Cerebellar cortex (tissue), 1 donor: ENCODE measurements at regions not wholly inside any gene's neighbourhood (a gene's known extent, or its start where the extent isn't known, plus 50 kb on each side); places are given as distances from the start of the nearest gene placed in this dataset.

Source experiments
- DNase-seq: peaks from one replicate; pipeline ENCODE4 v3.0.0-alpha.2; 2015; ENCODE audit warnings: low spot score

GRCh38 chr5:103463261-103463660 lies 99.3 kb downstream of the NUDT12 start:
- no peak for DNase-seq

- DNase-seq: no peak
These were observed 101.3 kb downstream of the NUDT12 start for GRCh38 chr5:103461243-103461642.

GRCh38 chr5:103458497-103459040 lies 104.0 kb downstream of the NUDT12 start:
- no peak for DNase-seq

GRCh38 chr5:103456476-103456875 lies 106.1 kb downstream of the NUDT12 start:
- DNase-seq: no peak

GRCh38 chr5:103455796-103456195 lies 106.8 kb downstream of the NUDT12 start:
- DNase-seq: no peak

DNA sequence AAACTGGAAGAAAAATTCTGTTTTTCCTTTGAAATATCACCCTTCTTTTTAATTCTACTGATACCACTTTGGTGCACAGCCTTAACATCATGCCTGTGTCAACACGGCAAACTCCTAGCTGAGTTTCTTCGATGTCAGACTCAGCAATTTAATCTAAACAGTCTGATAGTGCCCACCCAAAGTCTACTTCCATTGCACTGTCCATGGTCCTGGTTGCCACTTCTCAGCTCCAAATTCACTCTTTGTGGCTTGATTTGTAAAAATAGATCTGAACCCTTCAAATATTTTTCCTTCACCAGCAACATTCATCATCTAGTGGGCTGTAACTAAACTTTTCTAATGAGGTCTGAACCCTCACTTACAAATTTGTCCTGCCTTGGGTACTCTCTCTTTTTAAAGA lies 107.8 kb downstream of the NUDT12 start:
- no peak for DNase-seq

- no peak for DNase-seq
These were observed 109.9 kb downstream of the NUDT12 start for GRCh38 chr5:103452666-103453065.

GRCh38 chr5:103452089-103452488 lies 110.5 kb downstream of the NUDT12 start:
- no peak for DNase-seq

DNA sequence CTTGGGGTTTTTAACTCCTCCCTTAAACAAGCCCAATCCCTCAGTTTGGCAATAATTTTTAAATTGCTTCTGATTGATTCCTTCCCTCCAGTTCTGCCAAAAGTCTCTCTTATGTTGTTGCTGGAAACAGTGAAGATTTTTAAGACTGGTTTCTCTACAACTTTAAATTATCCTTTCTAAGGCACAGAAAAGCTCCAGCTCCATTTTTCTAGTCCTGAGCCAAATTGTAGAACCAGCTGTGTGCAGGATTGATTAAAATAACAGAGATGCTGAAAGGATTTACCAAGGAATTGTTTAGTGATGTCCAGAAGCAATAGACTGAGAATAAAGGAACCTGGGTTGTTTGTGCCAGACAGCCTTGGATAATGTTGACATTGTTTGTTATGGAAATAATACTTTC lies 111.3 kb downstream of the NUDT12 start:
- no peak for DNase-seq

GRCh38 chr5:103450333-103451061 lies 112.1 kb downstream of the NUDT12 start:
- no peak for DNase-seq

DNA sequence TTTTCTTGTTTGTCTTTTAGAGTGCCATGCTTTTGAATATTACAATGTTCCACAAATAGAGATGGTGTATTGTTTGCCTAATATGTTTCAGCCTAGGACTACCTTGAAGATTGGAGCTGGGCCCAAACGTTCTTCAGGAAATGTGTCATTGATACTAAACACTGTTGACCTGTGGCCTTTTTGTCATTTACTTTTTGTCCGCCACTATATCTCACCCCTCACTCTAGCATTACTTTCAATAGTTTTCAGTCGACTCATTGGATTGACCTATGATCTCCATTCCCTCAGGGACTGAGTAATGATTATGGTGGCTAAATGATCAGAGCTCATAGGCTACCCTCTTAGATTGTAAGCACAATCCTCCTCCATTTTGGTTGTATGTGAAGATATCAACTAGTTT lies 115.8 kb downstream of the NUDT12 start:
- DNase-seq: no peak

GRCh38 chr5:103445426-103446035 lies 117.1 kb downstream of the NUDT12 start:
- no peak for DNase-seq

- no peak for DNase-seq
These were observed 118.1 kb downstream of the NUDT12 start for GRCh38 chr5:103444333-103445038.

- DNase-seq: no peak
These were observed 119.8 kb downstream of the NUDT12 start for GRCh38 chr5:103442750-103443149.

DNA sequence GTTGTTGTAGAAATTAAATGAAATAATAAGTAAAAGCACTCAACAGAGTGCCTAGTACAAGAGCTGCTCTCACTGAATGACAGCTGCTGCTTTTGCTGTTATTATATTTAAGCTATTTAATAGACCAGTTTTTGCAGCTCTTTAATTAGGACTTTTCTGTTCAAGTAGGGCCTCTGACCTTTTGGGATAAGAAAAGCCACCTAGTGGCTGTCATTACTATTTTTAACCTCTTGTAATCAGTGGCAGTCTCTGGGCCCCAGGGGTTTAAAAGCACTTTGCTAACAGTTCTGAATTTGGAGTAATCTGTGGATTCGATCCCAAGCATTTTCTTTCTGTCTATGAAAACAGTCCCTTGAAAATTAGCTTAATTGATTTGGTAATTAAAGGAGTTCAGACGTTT lies 121.1 kb downstream of the NUDT12 start:
- no peak for DNase-seq

DNA sequence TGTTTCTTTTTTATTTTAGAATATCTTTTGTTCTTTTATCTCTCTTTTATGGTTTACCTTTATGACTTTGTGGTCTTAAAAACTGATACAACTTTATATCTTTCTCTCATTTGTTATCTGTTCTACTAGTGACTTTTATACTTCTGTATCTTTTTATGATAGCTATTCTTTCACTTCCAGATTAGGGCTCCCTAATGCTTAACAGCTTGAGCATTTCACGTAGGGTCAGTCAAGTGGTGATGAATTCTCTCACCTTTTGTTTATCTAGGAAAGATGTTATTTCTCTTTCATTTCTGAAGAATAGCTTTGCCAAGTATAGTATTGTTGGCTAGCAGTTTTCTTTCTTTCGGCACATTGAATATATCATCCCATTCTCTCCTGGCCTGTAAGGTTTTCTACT lies 123.6 kb downstream of the NUDT12 start:
- DNase-seq: no peak

- no peak for DNase-seq
These were observed 125.9 kb downstream of the NUDT12 start for GRCh38 chr5:103436656-103437055.

DNA sequence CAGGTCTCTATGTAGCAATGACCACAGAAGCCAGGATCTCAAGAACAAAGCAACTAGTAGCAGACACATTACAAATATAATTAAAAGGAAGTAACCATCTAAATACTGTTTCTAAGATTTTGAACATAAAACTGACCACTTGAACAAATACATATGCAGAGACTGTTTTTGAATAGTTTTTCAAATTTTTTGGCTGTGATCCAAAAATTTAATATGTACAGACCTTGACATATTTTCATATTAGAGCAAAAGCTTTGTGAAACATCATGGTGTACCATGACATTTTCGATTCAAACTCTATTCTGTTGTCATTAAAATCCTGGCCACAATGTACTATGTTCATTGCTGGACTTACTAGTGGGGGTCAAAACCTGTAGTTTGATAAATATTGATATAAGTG lies 126.5 kb downstream of the NUDT12 start:
- no peak for DNase-seq

DNA sequence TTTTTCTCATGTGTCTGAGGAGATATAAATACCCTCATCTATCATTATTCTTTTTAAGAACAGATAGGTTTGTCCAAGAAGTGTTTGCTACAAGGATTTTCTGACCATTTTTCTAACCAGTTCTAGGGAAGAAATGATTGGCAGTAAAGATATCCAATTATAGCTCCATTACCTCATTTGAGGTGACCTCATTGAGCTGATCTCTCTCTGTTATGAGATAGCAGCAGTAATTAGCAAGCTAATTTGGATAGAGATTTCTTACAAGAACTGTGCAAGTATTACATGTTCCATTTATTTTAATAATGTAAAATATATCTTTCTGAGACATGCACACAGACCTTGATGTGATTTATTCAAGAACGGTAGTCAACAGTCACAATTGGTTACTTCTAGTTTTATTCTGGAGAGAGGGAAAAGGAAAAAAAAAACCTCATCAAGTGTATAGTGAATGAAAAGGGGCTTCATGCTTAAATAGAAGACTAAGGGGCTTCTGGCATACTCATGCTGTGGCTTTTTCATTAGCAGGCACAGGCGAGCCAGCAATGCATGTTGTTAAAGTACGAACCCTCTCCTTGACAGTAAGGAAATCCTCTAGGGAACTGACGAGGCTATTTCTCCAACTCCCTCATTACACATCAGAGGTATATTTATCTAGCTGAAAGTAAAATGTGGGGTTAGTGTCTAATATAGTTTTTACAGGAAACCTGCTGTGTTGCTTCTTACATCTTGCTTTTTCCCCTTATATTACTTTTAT lies 127.3 kb downstream of the NUDT12 start:
- DNase-seq: no peak

DNA sequence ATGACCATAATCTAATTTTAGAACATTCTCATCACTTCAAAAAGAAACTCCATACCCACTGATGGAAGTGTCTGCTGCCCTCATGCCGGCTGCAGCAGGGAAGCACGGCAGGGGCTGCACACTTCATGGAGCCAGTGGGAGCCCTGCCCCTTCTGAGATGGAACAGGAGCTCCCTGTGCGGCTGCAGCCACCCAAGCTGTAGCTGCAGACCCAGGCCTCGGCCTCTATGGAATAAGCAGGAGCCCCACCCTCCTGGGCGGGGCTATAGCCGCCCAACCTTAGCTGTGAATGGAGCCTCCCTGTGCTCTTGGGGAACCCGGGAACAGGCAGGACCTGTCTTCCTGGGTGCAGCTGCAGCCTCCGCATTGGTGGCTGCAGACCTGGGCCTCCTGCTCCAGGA lies 128.5 kb downstream of the NUDT12 start:
- DNase-seq: no peak

DNA sequence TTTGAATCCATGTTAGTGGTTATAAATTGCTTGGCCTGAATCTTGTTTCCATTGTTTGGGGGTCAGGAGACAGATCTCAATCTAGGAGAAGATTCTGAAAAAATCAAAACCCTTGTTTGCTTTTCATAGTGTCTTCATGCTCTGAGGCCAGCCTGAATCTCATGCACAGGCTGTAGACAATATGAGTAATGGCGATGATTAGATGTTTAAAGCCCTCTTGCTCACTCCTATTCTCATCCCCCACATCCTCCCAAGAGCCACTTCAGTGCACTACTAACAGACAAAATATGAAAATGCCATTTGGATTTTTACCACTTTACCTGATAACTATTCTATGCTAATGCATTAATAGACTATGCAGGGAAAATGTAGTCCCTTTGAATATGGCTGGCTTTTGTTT lies 129.4 kb downstream of the NUDT12 start:
- no peak for DNase-seq

DNA sequence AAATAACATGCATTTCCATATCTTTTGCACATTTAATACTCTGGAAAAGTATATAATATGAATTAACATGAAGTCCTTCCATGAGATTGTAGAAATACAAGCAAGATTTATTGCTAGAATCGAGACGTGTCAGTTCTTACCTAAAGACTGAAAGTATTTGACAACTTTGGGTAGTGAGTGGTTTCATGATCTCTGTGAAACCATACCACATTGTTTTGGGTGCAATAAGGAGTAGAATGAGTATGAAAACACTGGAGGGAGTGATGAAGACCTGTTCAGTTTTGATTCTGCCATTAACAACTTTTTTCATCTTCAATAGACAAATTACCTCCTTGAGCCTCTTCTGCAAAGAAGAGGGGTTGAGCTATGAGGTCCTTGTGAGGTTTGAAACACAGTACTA lies 133.7 kb downstream of the NUDT12 start:
- no peak for DNase-seq
